ENCODE measurements at regions not wholly inside any gene's neighbourhood (a gene's known extent, or its start where the extent isn't known, plus 50 kb on each side); places are given as distances from the start of the nearest gene placed in this dataset.

DNA sequence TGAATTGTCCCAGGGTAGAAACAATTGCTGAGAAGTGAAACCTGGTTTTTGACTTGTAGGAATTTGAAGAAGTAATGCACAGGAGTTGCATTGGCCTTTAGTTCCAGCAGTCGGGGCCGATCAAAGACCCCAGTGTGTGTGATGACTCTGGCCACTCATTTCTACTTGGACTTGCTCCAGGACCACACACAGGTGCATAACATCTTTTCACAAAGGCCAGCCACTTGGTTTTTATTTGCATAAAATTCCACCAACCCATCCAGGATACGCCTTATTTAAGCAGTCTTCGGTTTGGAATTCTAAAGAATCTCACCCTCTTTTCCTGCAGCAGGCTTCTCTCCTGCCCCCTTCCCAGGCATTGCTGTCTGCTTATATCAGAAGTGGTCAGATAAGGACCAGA is 162.0 kb upstream of the HABP2 start:
- TF ChIP-seq POLR2A (IDR thresholded peaks at IDR 0.05; ENCODE audit: borderline replicate concordance, extremely low read depth, insufficient read depth, insufficient read length) (no peak), EZH2 (IDR thresholded peaks at IDR 0.05) (no peak), CTCF (IDR thresholded peaks at IDR 0.05 in 2 of 3, conservative IDR thresholded peaks at IDR 0.05 in 1 of 3; ENCODE audit: borderline replicate concordance in 1 of 3, insufficient read depth in 1 of 3, low read depth in 2 of 3, low read length in 2 of 3) (no peak), EGR1 (IDR thresholded peaks at IDR 0.05; ENCODE audit: low read depth) (no peak), ZBTB33 (IDR thresholded peaks at IDR 0.05; ENCODE audit: extremely low read depth, insufficient replicate concordance, low read length) (no peak), TCF7L2 (IDR thresholded peaks at IDR 0.05; ENCODE audit: borderline replicate concordance, extremely low read depth, insufficient read depth, insufficient read length) (no peak), ZFX (IDR thresholded peaks at IDR 0.05) (no peak), YY1 (IDR thresholded peaks at IDR 0.05; ENCODE audit: extremely low read depth, insufficient replicate concordance, low read depth, low read length) (no peak), EZH2phosphoT487 (IDR thresholded peaks at IDR 0.05; ENCODE audit: borderline replicate concordance) (no peak)
